SU-DHL-6 (cell line): ENCODE measurements at regions not wholly inside any gene's neighbourhood (a gene's known extent, or its start where the extent isn't known, plus 50 kb on each side); places are given as distances from the start of the nearest gene placed in this dataset.
"Not testable (repeated sequence)": the region's sequence is repeated elsewhere in the genome, so short reads cannot be mapped to it uniquely, and the experiment has no call there.

Experiments used
- H2AFZ ChIP-seq: fragments of 200-600 bp; sonication (generic); 2 replicates; pipeline ENCODE4 v1.6.1; 2014; ENCODE audit warnings: low read depth, mild to moderate bottlenecking, moderate library complexity, mixed read lengths, antibody characterized with exemption, low read length; ENCODE audit not compliant: severe bottlenecking
- H3F3A ChIP-seq: fragments of 200-600 bp; shearing (Covaris generic); 2 replicates; pipeline ENCODE4 v1.6.0; 2016; ENCODE audit warnings: antibody characterized with exemption, mild to moderate bottlenecking; ENCODE audit not compliant: insufficient read depth
- H3K27ac ChIP-seq: fragments of 200-600 bp; sonication (generic); 2 replicates; pipeline ENCODE4 v1.5.1; 2016; ENCODE audit warnings: low read depth, mild to moderate bottlenecking, low read length, moderate library complexity, mixed read lengths
- H3K27me3 ChIP-seq: fragments of 200-600 bp; sonication (generic), shearing (Covaris generic); 2 replicates; pipeline ENCODE4 v1.6.0; 2014; ENCODE audit warnings: mild to moderate bottlenecking, low read length
- H3K36me3 ChIP-seq: fragments of 200-600 bp; sonication (generic); 2 replicates; pipeline ENCODE4 v1.6.1; 2014; ENCODE audit warnings: mild to moderate bottlenecking, low read length, mixed read lengths
- H3K4me2 ChIP-seq: fragments of 300-600, 200-600 bp; shearing (Covaris generic), sonication (generic); 2 replicates; pipeline ENCODE4 v1.6.0; 2014; ENCODE audit warnings: low read length, low read depth, mild to moderate bottlenecking; ENCODE audit not compliant: poor library complexity, severe bottlenecking
- H3K4me3 ChIP-seq: fragments of 200-600 bp; sonication (generic); 2 replicates; pipeline ENCODE4 v1.5.1; 2014; ENCODE audit warnings: antibody characterized with exemption, low read length, mild to moderate bottlenecking, mixed read lengths; ENCODE audit not compliant: insufficient read depth, poor library complexity, severe bottlenecking
- H3K79me2 ChIP-seq: fragments of 200-600 bp; sonication (generic); 2 replicates; pipeline ENCODE4 v1.6.1; 2014; ENCODE audit warnings: mild to moderate bottlenecking, low read length, moderate library complexity; ENCODE audit not compliant: insufficient read depth
- H3K9ac ChIP-seq: fragments of 200-600 bp; sonication (generic); 2 replicates; pipeline ENCODE4 v1.7.0; 2014; ENCODE audit warnings: mild to moderate bottlenecking, low read length
- H3K9me2 ChIP-seq: fragments of 200-600 bp; sonication (generic); replicated peaks from 2 replicates; pipeline ENCODE4 v1.6.1; 2014; ENCODE audit warnings: low read length; ENCODE audit not compliant: insufficient read depth
- H3K9me3 ChIP-seq: fragments of 200-600 bp; sonication (generic); 2 replicates; pipeline ENCODE4 v1.6.1; 2014; ENCODE audit warnings: low read length, mixed read lengths; ENCODE audit not compliant: insufficient read depth
- H4K20me1 ChIP-seq: fragments of 200-600 bp; sonication (generic); 2 replicates; pipeline ENCODE4 v1.6.1; 2014; ENCODE audit warnings: low read depth, mild to moderate bottlenecking, antibody characterized with exemption, low read length, moderate library complexity, mixed read lengths
- EZH2phosphoT487 ChIP-seq: fragments of 200-600 bp; sonication (generic), shearing (Covaris generic); conservative IDR thresholded peaks from 2 replicates; pipeline ENCODE4 v1.6.1; 2018; ENCODE audit warnings: mild to moderate bottlenecking, antibody characterized with exemption, low read length, moderate library complexity, mixed read lengths
- TF ChIP-seq, protein P1 (sequence below): fragments of 200-600 bp; sonication (generic); IDR thresholded peaks from one replicate; pipeline ENCODE4 v1.5.1; 2017; ENCODE audit warnings: antibody characterized with exemption, mild to moderate bottlenecking, low read length, moderate library complexity; ENCODE audit not compliant: insufficient read depth, poor library complexity, severe bottlenecking

DNA sequence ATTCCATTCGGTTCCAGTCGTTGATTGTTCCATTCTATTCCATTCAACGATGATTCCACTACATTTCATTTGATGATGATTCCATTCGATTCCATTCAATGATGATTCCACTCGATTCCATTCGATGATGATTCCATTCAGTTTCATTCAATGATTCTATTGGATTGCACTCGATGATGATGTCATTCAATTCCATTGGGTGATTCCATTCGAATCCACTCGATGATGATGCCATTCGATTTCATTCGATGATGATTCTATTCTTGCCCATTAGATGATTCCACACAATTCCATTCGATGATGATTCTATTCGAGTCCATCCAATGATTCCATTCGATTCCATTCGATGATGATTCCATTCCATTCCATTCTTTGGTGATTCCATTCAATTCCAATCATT lies 1283.7 kb downstream of the TP53TG3F start:
- Histone ChIP-seq H3K27me3 (no peaks in the 10 kb centered on the region), H3K9ac (no peak overlapping the region), H3F3A (no peaks in the 10 kb centered on the region), H2AFZ (no peak overlapping the region), H3K9me3 (peaks cover 56% of the 10 kb centered on the region), H3K36me3 (no peaks in the 10 kb centered on the region), H3K4me3 (no peak overlapping the region), H3K4me2 (no peak overlapping the region), H3K79me2 (no peaks in the 10 kb centered on the region), H3K9me2 (no peaks in the 10 kb centered on the region), H4K20me1 (no peaks in the 10 kb centered on the region), H3K27ac (no peak overlapping the region)
- TF ChIP-seq EZH2phosphoT487: no peak
- TF ChIP-seq, protein P1, sequence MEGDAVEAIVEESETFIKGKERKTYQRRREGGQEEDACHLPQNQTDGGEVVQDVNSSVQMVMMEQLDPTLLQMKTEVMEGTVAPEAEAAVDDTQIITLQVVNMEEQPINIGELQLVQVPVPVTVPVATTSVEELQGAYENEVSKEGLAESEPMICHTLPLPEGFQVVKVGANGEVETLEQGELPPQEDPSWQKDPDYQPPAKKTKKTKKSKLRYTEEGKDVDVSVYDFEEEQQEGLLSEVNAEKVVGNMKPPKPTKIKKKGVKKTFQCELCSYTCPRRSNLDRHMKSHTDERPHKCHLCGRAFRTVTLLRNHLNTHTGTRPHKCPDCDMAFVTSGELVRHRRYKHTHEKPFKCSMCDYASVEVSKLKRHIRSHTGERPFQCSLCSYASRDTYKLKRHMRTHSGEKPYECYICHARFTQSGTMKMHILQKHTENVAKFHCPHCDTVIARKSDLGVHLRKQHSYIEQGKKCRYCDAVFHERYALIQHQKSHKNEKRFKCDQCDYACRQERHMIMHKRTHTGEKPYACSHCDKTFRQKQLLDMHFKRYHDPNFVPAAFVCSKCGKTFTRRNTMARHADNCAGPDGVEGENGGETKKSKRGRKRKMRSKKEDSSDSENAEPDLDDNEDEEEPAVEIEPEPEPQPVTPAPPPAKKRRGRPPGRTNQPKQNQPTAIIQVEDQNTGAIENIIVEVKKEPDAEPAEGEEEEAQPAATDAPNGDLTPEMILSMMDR: no peak

DNA sequence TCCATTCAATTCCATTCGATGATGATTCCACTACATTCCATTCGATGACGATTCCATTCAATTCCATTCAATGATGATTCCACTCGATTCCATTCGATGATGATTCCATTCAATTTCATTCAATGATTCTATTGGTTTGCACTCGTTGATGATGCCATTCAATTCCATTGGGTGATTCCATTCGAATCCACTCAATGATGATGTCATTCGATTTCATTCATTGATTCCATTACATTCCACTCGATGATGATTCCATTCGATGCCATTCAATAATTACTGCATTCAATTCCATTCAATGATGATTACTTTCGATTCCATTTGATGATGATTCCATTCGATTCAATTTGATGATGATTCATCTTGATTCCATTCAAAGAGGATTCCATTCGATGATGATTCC lies 1299.4 kb downstream of the TP53TG3F start:
- no peaks in the 10 kb centered on the region for H3K36me3 ChIP-seq
- no peaks in the 10 kb centered on the region for H3K79me2 ChIP-seq
- no peak overlapping the region for H2AFZ ChIP-seq
- no peak overlapping the region for H3K27ac ChIP-seq
- no peaks in the 10 kb centered on the region for H4K20me1 ChIP-seq
- peaks cover 52% of the 10 kb centered on the region; the same call in 1 of the 2 replicates for H3K9me3 ChIP-seq
- H3K4me3 ChIP-seq: no peak overlapping the region
- H3K9ac ChIP-seq: no peak overlapping the region
- H3K27me3 ChIP-seq: no peaks in the 10 kb centered on the region
- H3K4me2 ChIP-seq: no peak overlapping the region
- no peaks in the 10 kb centered on the region for H3F3A ChIP-seq
- no peak for TF ChIP-seq EZH2phosphoT487
- TF ChIP-seq, protein P1: no peak
- H3K9me2 ChIP-seq: no peaks in the 10 kb centered on the region

DNA sequence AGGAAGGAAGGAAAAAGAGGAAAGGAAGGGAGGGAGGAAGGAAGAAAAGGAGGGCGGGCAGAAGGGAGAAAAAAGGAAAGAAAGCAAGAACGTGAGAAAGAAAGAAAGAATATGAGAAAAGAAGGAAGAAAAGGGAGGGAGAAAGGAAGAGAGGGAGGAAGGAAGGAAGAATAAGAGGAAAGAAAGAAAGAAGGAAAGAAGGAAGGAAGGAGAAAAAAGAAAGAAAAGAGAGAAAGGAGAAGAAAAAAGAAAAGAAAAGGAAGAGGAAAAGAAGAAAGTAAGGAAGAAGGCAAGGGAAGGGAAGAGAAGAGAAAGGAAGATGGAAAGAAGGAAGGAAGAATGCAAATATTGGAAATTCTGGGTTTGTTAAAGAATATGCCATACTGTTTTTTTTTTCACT lies 1332.4 kb downstream of the TP53TG3F start:
- H3K9me3 ChIP-seq, H3K4me3 ChIP-seq, H3F3A ChIP-seq, H3K79me2 ChIP-seq, H2AFZ ChIP-seq, H4K20me1 ChIP-seq, H3K36me3 ChIP-seq, H3K9me2 ChIP-seq, H3K4me2 ChIP-seq, H3K27me3 ChIP-seq, H3K27ac ChIP-seq, H3K9ac ChIP-seq: not testable (repeated sequence)

DNA sequence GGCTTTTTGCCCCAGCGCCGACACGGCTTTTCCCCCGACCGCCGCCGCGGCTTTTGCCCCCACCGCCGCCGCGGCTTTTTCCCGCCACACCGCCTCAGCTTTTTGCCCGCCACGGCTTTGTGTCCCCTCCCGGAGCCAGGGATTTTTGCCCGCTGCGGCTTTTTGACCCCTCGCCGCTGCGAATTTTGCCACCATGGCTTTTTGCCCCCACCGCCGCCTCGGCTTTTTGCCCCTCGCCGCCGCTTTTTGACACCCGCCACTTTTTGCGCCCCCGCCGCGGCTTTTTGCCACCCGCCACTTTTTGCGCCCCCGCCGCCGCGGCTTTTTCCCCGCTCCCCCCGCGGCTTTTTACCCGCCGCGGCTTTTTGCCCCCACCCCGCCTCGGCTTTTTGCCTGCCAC lies 1342.5 kb downstream of the TP53TG3F start:
- Histone ChIP-seq H3K79me2 (no peaks in the 10 kb centered on the region), H3K27me3 (no peaks in the 10 kb centered on the region)
- TF ChIP-seq, protein P1: no peak
- TF ChIP-seq EZH2phosphoT487: no peak

More for the DNA sequence above, 1342.5 kb downstream of the TP53TG3F start:
- Histone ChIP-seq H3K4me3 (no peak overlapping the region), H2AFZ (no peak overlapping the region), H3K9ac (no peak overlapping the region), H3K36me3 (no peaks in the 10 kb centered on the region), H3K9me3 (peaks cover 3% of the 10 kb centered on the region; the same call in 1 of the 2 replicates), H3K4me2 (no peak overlapping the region), H4K20me1 (no peaks in the 10 kb centered on the region), H3K9me2 (no peaks in the 10 kb centered on the region), H3F3A (no peaks in the 10 kb centered on the region), H3K27ac (no peak overlapping the region)
